ENCODE measurements at regions not wholly inside any gene's neighbourhood (a gene's known extent, or its start where the extent isn't known, plus 50 kb on each side); places are given as distances from the start of the nearest gene placed in this dataset.
"Not testable (repeated sequence)": the region's sequence is repeated elsewhere in the genome, so short reads cannot be mapped to it uniquely, and the experiment has no call there.

DNA sequence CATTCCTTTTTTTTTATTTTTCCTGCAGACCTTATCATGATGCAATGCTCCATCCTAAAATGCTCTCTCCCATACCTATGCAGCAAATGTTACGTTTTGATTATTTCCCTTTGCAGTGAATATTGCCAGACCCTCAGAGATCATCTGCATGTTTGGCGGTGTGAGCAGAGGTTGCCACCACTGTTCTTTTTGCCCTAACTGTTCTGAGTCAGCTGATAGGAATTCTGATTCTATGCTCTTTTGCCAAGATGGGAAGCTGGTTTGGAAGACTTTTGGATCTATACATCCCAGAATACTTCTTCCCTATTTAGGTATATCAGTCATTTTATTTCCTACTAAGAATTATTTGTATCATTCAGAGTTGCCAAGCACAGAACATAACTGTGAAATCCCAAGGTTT is 130.5 kb downstream of the KLF6 start (continued):
- TF ChIP-seq, protein P1, sequence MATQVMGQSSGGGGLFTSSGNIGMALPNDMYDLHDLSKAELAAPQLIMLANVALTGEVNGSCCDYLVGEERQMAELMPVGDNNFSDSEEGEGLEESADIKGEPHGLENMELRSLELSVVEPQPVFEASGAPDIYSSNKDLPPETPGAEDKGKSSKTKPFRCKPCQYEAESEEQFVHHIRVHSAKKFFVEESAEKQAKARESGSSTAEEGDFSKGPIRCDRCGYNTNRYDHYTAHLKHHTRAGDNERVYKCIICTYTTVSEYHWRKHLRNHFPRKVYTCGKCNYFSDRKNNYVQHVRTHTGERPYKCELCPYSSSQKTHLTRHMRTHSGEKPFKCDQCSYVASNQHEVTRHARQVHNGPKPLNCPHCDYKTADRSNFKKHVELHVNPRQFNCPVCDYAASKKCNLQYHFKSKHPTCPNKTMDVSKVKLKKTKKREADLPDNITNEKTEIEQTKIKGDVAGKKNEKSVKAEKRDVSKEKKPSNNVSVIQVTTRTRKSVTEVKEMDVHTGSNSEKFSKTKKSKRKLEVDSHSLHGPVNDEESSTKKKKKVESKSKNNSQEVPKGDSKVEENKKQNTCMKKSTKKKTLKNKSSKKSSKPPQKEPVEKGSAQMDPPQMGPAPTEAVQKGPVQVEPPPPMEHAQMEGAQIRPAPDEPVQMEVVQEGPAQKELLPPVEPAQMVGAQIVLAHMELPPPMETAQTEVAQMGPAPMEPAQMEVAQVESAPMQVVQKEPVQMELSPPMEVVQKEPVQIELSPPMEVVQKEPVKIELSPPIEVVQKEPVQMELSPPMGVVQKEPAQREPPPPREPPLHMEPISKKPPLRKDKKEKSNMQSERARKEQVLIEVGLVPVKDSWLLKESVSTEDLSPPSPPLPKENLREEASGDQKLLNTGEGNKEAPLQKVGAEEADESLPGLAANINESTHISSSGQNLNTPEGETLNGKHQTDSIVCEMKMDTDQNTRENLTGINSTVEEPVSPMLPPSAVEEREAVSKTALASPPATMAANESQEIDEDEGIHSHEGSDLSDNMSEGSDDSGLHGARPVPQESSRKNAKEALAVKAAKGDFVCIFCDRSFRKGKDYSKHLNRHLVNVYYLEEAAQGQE (IDR thresholded peaks at IDR 0.05; ENCODE audit: low read depth, low read length), result no peak
- TF ChIP-seq JUND (IDR thresholded peaks at IDR 0.05), result peak; percentile 85
- TF ChIP-seq, protein P2, sequence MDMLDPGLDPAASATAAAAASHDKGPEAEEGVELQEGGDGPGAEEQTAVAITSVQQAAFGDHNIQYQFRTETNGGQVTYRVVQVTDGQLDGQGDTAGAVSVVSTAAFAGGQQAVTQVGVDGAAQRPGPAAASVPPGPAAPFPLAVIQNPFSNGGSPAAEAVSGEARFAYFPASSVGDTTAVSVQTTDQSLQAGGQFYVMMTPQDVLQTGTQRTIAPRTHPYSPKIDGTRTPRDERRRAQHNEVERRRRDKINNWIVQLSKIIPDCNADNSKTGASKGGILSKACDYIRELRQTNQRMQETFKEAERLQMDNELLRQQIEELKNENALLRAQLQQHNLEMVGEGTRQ (IDR thresholded peaks at IDR 0.05; ENCODE audit: borderline replicate concordance, low read depth, low read length), result no peak
- no peak for TF ChIP-seq FOXJ3 (CRISPR knock-in tag; IDR thresholded peaks at IDR 0.05)
- TF ChIP-seq TAF1 (IDR thresholded peaks at IDR 0.05; ENCODE audit: borderline replicate concordance, low read depth, low read length), result no peak
- no peak for TF ChIP-seq SMC3 (IDR thresholded peaks at IDR 0.05; ENCODE audit: low read depth, low read length)
- TF ChIP-seq, protein P3, sequence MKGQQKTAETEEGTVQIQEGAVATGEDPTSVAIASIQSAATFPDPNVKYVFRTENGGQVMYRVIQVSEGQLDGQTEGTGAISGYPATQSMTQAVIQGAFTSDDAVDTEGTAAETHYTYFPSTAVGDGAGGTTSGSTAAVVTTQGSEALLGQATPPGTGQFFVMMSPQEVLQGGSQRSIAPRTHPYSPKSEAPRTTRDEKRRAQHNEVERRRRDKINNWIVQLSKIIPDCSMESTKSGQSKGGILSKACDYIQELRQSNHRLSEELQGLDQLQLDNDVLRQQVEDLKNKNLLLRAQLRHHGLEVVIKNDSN (IDR thresholded peaks at IDR 0.05; ENCODE audit: borderline replicate concordance, low read depth), result no peak
- TF ChIP-seq GABPA (IDR thresholded peaks at IDR 0.05; ENCODE audit: low read depth), result no peak
- TF ChIP-seq, protein P4, sequence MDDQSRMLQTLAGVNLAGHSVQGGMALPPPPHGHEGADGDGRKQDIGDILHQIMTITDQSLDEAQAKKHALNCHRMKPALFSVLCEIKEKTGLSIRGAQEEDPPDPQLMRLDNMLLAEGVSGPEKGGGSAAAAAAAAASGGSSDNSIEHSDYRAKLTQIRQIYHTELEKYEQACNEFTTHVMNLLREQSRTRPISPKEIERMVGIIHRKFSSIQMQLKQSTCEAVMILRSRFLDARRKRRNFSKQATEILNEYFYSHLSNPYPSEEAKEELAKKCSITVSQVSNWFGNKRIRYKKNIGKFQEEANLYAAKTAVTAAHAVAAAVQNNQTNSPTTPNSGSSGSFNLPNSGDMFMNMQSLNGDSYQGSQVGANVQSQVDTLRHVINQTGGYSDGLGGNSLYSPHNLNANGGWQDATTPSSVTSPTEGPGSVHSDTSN (IDR thresholded peaks at IDR 0.05), result no peak
- TF ChIP-seq NRF1 (IDR thresholded peaks at IDR 0.05; ENCODE audit: low read depth, low read length), result no peak
- TF ChIP-seq, protein P5, sequence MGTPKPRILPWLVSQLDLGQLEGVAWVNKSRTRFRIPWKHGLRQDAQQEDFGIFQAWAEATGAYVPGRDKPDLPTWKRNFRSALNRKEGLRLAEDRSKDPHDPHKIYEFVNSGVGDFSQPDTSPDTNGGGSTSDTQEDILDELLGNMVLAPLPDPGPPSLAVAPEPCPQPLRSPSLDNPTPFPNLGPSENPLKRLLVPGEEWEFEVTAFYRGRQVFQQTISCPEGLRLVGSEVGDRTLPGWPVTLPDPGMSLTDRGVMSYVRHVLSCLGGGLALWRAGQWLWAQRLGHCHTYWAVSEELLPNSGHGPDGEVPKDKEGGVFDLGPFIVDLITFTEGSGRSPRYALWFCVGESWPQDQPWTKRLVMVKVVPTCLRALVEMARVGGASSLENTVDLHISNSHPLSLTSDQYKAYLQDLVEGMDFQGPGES (IDR thresholded peaks at IDR 0.05; ENCODE audit: low read depth, low read length), result no peak
- TF ChIP-seq NFIC (IDR thresholded peaks at IDR 0.05; ENCODE audit: borderline replicate concordance), result peak; percentile 73
- TF ChIP-seq POLR2AphosphoS5 (IDR thresholded peaks at IDR 0.05; ENCODE audit: low read depth, low read length), result no peak
- no peak for TF ChIP-seq MEF2A (IDR thresholded peaks at IDR 0.05; ENCODE audit: borderline replicate concordance, low read depth)
- no peak for TF ChIP-seq SIN3A (IDR thresholded peaks at IDR 0.05; ENCODE audit: borderline replicate concordance, low read depth, low read length)

DNA sequence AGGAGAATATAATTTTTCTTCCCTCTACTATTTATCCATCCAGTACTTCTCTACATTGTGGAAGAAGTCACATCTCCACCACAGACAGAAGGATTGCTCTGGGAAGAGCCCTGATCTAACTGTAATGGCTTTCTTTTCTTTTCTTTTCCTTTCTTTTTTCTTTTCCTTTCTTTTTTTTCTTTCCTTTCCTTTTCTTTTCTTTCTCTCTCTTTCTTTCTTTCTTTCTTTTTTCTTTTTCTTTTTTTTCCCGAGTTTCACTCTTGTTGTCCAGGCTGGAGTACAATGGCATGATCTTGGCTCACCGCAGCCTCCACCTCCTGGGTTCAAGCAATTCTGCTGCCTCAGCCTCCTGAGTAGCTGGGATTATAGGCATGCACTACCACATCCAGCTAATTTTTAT is 131.7 kb downstream of the KLF6 start:
- peaks cover 11% of the 10 kb centered on the region for H3F3A ChIP-seq (replicated peaks; ENCODE audit: insufficient read depth)
- H3K4me3 ChIP-seq (ENCODE audit: low read depth in 2 of 2, low read length in 1 of 2), result peak overlapping the region; percentile 36 to 37; a peak in 2 of 4 replicates
- H3K4me2 ChIP-seq, result peak overlapping the region; percentile 83
- H3K27me3 ChIP-seq (ENCODE audit: insufficient read depth); H3K9me2 ChIP-seq; POLR2A ChIA-PET; H3K9me3 ChIP-seq; DNase-seq; H4K20me1 ChIP-seq (ENCODE audit: insufficient read depth); H3K36me3 ChIP-seq (replicated peaks in 1 of 2; ENCODE audit: control insufficient read depth in 1 of 2, insufficient read depth in 2 of 2, low read length in 1 of 2); H3K4me1 ChIP-seq (ENCODE audit: control insufficient read depth in 1 of 2, insufficient read depth in 2 of 2, low read depth in 1 of 2, low read length in 1 of 2); H3K79me2 ChIP-seq (ENCODE audit: insufficient read depth): not testable (repeated sequence)
- H2AFZ ChIP-seq (ENCODE audit: low read depth), result peak overlapping the region; percentile 82; the same call in 1 of the 2 replicates
- CTCF ChIA-PET, result interaction anchor here (0.7 to 1.7 kb wide), 2 partner anchors 19 to 80 kb away, joined by 3 to 5 read pairs; no protein-coding TSS in a partner anchor
- peak overlapping the region; percentile 52; the same call in 1 of the 2 replicates for H3K9ac ChIP-seq
- peak overlapping the region in 1 of 2 experiments; percentile 43; a peak in 1 of 4 replicates for H3K27ac ChIP-seq (ENCODE audit: low read depth in 2 of 2, low read length in 1 of 2)
- 38% methylated on average over 2 of the region's 2 CpGs for WGBS (ENCODE audit: low lambda C conversion rate)

Data from SK-N-SH (cell line).